H1 (cell line): ENCODE measurements at regions not wholly inside any gene's neighbourhood (a gene's known extent, or its start where the extent isn't known, plus 50 kb on each side); places are given as distances from the start of the nearest gene placed in this dataset.

ENCODE experiments used
- CHD2 ChIP-seq: IDR thresholded peaks from 2 replicates; pipeline ENCODE4 v1.6.1; 2012; ENCODE audit warnings: low read length, improper control_type of control experiment
- HDAC6 ChIP-seq: IDR thresholded peaks from one replicate; pipeline ENCODE4 v1.7.1; 2012; ENCODE audit warnings: low read depth, mild to moderate bottlenecking, inconsistent platforms, low read length, moderate library complexity
- TF ChIP-seq, protein P1 (sequence below): fragments of 300-600 bp; sonication (generic); IDR thresholded peaks from 2 replicates; pipeline ENCODE4 v1.7.1; 2012; ENCODE audit warnings: low read length, moderate library complexity, mild to moderate bottlenecking, inconsistent platforms; ENCODE audit not compliant: insufficient replicate concordance

DNA sequence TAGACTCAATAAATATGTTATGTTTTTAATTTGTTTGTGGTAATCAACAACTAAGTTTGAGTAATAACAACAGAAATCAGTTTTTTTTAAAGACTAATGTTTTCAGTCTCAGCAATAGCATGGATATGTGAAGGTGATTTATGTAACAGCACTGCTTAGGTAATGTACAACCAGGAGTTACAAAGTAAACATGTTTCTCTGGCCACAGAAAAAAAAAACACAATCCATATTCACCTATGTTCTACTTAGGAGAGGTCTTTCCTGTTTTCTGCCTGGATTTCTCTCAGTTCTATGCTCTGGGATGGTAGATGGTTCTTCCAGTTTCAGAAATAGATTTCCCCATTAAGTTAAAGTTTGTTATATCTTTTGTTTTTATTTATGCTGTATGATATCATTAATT is 579.4 kb downstream of the SI start (continued):
- TF ChIP-seq, protein P1, sequence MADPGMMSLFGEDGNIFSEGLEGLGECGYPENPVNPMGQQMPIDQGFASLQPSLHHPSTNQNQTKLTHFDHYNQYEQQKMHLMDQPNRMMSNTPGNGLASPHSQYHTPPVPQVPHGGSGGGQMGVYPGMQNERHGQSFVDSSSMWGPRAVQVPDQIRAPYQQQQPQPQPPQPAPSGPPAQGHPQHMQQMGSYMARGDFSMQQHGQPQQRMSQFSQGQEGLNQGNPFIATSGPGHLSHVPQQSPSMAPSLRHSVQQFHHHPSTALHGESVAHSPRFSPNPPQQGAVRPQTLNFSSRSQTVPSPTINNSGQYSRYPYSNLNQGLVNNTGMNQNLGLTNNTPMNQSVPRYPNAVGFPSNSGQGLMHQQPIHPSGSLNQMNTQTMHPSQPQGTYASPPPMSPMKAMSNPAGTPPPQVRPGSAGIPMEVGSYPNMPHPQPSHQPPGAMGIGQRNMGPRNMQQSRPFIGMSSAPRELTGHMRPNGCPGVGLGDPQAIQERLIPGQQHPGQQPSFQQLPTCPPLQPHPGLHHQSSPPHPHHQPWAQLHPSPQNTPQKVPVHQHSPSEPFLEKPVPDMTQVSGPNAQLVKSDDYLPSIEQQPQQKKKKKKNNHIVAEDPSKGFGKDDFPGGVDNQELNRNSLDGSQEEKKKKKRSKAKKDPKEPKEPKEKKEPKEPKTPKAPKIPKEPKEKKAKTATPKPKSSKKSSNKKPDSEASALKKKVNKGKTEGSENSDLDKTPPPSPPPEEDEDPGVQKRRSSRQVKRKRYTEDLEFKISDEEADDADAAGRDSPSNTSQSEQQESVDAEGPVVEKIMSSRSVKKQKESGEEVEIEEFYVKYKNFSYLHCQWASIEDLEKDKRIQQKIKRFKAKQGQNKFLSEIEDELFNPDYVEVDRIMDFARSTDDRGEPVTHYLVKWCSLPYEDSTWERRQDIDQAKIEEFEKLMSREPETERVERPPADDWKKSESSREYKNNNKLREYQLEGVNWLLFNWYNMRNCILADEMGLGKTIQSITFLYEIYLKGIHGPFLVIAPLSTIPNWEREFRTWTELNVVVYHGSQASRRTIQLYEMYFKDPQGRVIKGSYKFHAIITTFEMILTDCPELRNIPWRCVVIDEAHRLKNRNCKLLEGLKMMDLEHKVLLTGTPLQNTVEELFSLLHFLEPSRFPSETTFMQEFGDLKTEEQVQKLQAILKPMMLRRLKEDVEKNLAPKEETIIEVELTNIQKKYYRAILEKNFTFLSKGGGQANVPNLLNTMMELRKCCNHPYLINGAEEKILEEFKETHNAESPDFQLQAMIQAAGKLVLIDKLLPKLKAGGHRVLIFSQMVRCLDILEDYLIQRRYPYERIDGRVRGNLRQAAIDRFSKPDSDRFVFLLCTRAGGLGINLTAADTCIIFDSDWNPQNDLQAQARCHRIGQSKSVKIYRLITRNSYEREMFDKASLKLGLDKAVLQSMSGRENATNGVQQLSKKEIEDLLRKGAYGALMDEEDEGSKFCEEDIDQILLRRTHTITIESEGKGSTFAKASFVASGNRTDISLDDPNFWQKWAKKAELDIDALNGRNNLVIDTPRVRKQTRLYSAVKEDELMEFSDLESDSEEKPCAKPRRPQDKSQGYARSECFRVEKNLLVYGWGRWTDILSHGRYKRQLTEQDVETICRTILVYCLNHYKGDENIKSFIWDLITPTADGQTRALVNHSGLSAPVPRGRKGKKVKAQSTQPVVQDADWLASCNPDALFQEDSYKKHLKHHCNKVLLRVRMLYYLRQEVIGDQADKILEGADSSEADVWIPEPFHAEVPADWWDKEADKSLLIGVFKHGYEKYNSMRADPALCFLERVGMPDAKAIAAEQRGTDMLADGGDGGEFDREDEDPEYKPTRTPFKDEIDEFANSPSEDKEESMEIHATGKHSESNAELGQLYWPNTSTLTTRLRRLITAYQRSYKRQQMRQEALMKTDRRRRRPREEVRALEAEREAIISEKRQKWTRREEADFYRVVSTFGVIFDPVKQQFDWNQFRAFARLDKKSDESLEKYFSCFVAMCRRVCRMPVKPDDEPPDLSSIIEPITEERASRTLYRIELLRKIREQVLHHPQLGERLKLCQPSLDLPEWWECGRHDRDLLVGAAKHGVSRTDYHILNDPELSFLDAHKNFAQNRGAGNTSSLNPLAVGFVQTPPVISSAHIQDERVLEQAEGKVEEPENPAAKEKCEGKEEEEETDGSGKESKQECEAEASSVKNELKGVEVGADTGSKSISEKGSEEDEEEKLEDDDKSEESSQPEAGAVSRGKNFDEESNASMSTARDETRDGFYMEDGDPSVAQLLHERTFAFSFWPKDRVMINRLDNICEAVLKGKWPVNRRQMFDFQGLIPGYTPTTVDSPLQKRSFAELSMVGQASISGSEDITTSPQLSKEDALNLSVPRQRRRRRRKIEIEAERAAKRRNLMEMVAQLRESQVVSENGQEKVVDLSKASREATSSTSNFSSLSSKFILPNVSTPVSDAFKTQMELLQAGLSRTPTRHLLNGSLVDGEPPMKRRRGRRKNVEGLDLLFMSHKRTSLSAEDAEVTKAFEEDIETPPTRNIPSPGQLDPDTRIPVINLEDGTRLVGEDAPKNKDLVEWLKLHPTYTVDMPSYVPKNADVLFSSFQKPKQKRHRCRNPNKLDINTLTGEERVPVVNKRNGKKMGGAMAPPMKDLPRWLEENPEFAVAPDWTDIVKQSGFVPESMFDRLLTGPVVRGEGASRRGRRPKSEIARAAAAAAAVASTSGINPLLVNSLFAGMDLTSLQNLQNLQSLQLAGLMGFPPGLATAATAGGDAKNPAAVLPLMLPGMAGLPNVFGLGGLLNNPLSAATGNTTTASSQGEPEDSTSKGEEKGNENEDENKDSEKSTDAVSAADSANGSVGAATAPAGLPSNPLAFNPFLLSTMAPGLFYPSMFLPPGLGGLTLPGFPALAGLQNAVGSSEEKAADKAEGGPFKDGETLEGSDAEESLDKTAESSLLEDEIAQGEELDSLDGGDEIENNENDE, result no peak
- TF ChIP-seq CHD2 (no peak), HDAC6 (no peak)
